ENCODE measurements at regions not wholly inside any gene's neighbourhood (a gene's known extent, or its start where the extent isn't known, plus 50 kb on each side); places are given as distances from the start of the nearest gene placed in this dataset.

DNA sequence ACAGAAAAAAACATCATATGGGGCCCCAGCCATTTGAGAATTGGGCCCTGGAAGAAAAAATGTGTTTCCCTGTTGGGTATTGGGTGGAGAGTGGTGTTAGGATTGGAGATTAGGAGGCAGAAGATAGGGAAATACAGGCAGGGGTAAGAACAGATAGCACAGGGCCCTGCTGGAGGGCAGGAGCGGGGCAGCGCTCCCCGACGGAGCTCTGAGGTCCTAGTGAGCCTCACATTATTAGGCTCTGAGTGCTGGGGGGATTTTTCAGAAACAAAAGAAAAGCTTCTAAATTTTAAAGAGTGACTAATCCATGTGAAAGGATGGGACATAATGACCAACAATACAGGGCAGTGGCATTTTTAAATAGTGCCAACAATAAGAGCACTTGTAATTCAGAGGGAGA is 241.2 kb downstream of the SOX2 start:
- DNase-seq (ENCODE audit: low spot score, unreplicated experiment), result no peak
- no peak overlapping the region for H3K4me3 Mint-ChIP-seq (ENCODE audit: low read depth)
- TF ChIP-seq, protein P1, sequence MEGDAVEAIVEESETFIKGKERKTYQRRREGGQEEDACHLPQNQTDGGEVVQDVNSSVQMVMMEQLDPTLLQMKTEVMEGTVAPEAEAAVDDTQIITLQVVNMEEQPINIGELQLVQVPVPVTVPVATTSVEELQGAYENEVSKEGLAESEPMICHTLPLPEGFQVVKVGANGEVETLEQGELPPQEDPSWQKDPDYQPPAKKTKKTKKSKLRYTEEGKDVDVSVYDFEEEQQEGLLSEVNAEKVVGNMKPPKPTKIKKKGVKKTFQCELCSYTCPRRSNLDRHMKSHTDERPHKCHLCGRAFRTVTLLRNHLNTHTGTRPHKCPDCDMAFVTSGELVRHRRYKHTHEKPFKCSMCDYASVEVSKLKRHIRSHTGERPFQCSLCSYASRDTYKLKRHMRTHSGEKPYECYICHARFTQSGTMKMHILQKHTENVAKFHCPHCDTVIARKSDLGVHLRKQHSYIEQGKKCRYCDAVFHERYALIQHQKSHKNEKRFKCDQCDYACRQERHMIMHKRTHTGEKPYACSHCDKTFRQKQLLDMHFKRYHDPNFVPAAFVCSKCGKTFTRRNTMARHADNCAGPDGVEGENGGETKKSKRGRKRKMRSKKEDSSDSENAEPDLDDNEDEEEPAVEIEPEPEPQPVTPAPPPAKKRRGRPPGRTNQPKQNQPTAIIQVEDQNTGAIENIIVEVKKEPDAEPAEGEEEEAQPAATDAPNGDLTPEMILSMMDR (IDR thresholded peaks at IDR 0.05; ENCODE audit: unreplicated experiment), result no peak
- no peak overlapping the region for H3K27ac Mint-ChIP-seq
- peaks cover 11% of the 10 kb centered on the region for H3K4me1 Mint-ChIP-seq (ENCODE audit: low read depth)
- no peaks in the 10 kb centered on the region for H3K36me3 Mint-ChIP-seq (ENCODE audit: insufficient read depth)
- peaks cover 32% of the 10 kb centered on the region for H3K27me3 Mint-ChIP-seq
- H3K9me3 Mint-ChIP-seq (ENCODE audit: low read depth), result no peaks in the 10 kb centered on the region

DNA sequence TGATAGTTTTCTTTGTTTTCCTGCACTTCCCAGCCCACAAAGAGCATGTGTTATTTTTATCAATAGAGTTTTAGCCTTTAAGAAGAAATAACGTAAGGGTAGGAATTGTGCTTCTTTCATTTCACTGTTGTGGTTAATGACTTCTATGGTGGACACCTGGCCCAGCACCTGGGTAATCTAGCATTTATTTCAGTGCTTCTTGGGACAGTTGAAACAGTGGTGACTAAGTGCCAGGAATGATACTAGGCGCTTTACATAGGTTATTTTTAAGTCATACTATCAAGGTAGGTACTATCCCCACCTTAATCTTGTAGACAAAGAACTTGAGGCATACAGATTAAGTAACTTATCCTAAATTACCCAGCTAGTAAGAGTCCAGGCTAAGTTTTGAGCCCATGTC is 243.8 kb downstream of the SOX2 start:
- DNase-seq (ENCODE audit: low spot score, unreplicated experiment), result no peak
- Mint-ChIP-seq H3K36me3 (ENCODE audit: insufficient read depth) (no peaks in the 10 kb centered on the region), H3K27ac (no peak overlapping the region), H3K4me1 (ENCODE audit: low read depth) (peaks cover 11% of the 10 kb centered on the region), H3K9me3 (ENCODE audit: low read depth) (no peaks in the 10 kb centered on the region), H3K4me3 (ENCODE audit: low read depth) (no peak overlapping the region), H3K27me3 (peaks cover 24% of the 10 kb centered on the region)
- TF ChIP-seq, protein P1 (IDR thresholded peaks at IDR 0.05; ENCODE audit: unreplicated experiment), result no peak

DNA sequence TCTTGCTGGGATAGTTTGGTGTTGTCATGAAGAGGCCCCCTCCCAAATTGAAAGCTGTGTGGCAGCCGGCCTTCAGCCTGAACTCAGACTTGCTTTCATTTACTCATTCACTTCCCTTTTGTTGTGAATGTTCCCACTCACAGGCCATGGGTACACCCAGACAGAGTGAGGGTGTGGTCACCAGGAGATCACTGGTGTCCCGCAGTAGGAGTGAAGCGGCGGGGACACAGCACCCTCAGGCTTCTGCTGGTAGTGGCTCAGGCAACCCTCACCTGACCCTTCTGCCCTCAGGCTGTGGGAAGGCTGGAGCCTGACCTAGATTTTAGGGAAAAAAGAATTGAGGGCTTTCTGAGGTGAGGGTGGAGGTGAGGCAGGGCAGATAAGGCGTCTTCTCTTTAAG is 244.4 kb downstream of the SOX2 start:
- Mint-ChIP-seq H3K4me3 (ENCODE audit: low read depth) (no peak overlapping the region), H3K9me3 (ENCODE audit: low read depth) (no peaks in the 10 kb centered on the region), H3K27me3 (peaks cover 24% of the 10 kb centered on the region), H3K27ac (no peak overlapping the region), H3K4me1 (ENCODE audit: low read depth) (peaks cover 11% of the 10 kb centered on the region), H3K36me3 (ENCODE audit: insufficient read depth) (no peaks in the 10 kb centered on the region)
- TF ChIP-seq, protein P1 (IDR thresholded peaks at IDR 0.05; ENCODE audit: unreplicated experiment), result no peak
- no peak for DNase-seq (ENCODE audit: low spot score, unreplicated experiment)

DNA sequence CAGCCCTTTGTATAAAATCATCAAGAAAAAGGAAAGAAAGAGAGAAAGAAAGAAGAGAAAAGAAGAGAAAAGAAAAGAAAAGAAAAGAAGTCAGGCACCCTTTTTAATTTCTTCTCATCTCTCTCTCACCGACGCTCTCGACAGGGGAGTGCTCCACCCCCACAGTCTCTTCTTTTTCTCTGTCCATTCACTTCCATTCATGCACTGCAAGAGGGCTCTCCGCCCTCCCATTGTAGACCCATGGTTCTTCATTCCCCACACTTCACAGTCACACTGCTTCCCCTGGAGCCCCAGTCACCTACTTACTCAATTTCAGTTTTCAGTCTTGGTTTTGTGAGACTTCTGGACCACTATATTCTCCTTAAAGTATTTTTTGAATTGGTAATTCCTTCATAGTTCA is 254.7 kb downstream of the SOX2 start:
- Mint-ChIP-seq H3K27ac (no peak overlapping the region), H3K4me1 (ENCODE audit: low read depth) (peaks cover 17% of the 10 kb centered on the region), H3K9me3 (ENCODE audit: low read depth) (no peaks in the 10 kb centered on the region), H3K27me3 (peaks cover 12% of the 10 kb centered on the region), H3K4me3 (ENCODE audit: low read depth) (no peak overlapping the region), H3K36me3 (ENCODE audit: insufficient read depth) (no peaks in the 10 kb centered on the region)
- TF ChIP-seq, protein P1 (IDR thresholded peaks at IDR 0.05; ENCODE audit: unreplicated experiment), result no peak
- DNase-seq (ENCODE audit: low spot score, unreplicated experiment), result no peak

DNA sequence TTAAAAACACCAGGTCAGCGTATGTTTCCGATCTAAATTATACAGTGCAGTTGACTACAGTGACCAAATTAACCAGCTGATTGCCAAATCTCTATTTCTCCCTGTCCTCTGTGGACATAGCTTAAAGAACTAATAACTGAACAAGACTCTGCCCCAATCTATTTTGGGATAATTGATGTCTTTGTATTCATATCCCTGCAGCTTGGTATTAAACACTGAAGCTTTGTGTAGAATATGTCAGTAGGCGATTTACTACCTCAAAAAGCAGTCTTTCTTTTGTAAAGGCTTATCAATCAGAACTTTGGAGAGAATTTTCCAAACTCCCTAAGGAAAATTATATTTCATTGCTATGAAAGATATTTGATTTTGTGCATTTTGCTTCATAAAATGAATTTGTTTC is 258.2 kb downstream of the SOX2 start:
- no peak overlapping the region for H3K4me3 Mint-ChIP-seq (ENCODE audit: low read depth)
- DNase-seq (ENCODE audit: low spot score, unreplicated experiment), result no peak
- H3K27ac Mint-ChIP-seq, result no peak overlapping the region
- no peaks in the 10 kb centered on the region for H3K9me3 Mint-ChIP-seq (ENCODE audit: low read depth)
- H3K36me3 Mint-ChIP-seq (ENCODE audit: insufficient read depth), result no peaks in the 10 kb centered on the region
- peaks cover 21% of the 10 kb centered on the region for H3K4me1 Mint-ChIP-seq (ENCODE audit: low read depth)
- TF ChIP-seq, protein P1 (IDR thresholded peaks at IDR 0.05; ENCODE audit: unreplicated experiment), result no peak
- H3K27me3 Mint-ChIP-seq, result peaks cover 2% of the 10 kb centered on the region

All from progenitor cell of endocrine pancreas (in vitro differentiated cells).